Tongue (tissue), 2 donors: ENCODE measurements at regions not wholly inside any gene's neighbourhood (a gene's known extent, or its start where the extent isn't known, plus 50 kb on each side); places are given as distances from the start of the nearest gene placed in this dataset. TPM values are rescaled to one million over a fixed set of nuclear protein-coding genes. Genes with fewer than 3 reads are reported as not detected.
"Not testable (repeated sequence)": the region's sequence is repeated elsewhere in the genome, so short reads cannot be mapped to it uniquely, and the experiment has no call there.

ENCODE experiments used
- DNase-seq: peaks from one replicate; pipeline ENCODE4 v3.0.0-alpha.2; 2015
- small RNA-seq: library from RNA; depleted of rRNA; stranded (forward); fragments of <200 nt; gene quantifications from one replicate; pipeline ENCODE3, GENCODE V24; 2014; ENCODE audit warnings: low replicate concordance

GRCh38 chrY:16480031-16480430, 1400.0 kb downstream of the CDY2B start:
- DNase-seq: no peak

DNA sequence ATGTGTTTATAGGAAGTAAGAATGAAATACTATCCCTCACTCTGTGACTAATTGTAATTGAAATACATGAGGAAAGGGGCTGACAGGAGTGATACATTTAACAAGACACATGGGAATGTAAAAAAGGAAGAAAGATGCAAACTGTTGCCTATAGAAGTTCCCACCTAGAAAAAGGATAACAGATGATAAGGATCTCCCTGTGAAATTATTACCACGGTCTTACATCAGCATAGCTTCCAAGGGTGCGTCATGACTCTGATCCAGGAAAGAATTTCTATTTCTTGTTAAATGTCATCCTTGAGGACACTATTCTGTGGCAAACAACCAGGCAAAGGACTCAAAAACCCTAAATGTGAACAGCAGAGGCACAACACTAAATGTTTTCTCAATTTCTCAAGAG, 1406.0 kb downstream of the CDY2B start:
- no peak for DNase-seq

GRCh38 chrY:16454799-16455198, 1425.2 kb downstream of the CDY2B start:
- DNase-seq: no peak

GRCh38 chrY:16446152-16446551, 1433.9 kb downstream of the CDY2B start:
- no peak for DNase-seq

DNA sequence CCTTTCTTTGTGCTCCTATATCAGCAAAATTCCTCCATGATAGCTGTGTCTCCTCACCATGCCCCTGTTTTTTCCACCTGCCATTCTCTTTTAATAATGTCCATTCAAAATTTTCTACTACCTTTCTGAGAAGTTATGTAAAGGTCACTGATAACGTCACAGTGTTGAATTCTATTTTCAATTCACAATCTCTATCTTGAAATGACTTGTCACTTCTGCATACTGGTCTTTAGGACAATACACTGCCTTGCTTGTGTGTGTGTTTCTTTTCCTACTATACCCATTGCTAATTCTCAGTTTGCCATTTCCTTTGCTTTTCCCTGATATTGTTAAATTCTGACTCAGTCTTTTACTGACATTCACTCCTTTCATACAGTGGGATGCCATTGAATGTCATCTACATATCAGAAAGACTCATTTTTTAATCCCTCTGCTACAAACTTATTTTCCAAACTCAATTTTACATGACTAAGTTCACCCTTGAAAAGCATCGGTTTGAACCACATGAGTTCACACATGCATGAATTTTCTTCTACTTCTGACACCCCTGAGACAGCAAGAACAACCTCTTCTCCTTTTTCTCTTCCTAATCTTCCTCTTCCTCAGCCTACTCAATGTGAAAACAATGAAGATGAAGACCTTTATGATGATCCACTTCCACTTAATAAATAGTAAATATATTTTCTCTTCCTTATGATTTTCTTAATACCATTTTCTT, 1470.7 kb downstream of the CDY2B start:
- DNase-seq: not testable (repeated sequence)

GRCh38 chrY:16379458-16379857, 1500.6 kb downstream of the CDY2B start:
- DNase-seq: not testable (repeated sequence)

DNA sequence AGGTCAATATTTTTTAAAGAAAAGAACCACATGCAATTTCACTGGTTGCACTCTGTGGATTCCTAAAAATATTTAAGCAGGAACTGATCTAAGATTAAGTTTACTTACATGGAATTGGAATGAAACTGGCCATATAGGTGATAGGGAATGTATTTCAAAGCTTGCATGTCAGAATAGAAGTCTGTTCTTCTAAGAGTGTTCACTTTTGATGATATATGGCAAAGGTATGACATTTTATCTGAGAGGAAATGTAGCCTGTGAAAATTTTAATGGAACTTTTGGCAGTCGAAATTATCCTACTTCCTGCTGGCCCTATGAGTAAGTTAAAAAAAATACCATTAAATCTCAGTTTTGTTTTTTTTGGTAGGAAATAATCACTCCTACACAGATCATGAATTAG, 1538.4 kb downstream of the CDY2B start:
- DNase-seq: not testable (repeated sequence)

DNA sequence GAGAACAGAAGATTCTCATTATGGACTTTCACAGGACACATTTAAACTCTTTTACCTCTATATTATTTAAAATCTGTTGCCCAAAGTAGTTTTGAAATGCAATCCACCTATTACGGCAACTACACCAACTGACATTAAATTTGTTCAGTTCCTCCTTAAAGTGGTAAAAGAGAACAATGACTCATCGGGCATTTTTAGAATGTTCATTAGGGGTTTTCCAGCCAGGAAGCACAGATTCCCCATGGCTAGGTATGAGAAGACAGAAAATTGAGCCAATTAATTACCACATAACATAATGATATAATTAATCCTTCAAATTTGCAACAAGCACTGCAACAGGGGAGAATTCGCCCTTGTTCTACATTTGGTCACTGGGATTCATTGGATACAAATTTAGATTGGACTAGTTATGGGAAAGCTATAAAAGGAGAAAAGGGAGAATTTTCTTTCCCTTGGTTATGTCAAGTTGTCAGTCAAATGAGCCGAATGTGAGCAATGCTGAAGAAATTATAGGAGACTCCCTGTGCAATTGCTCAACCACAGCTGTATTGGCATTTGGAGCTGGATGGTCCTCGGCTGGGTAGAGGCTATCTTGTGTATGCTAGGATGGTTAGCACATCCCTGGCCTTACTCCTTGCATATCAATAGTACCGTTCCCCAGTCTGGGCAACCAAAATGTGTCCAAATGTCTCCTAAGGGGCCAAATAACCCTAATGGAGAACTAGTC, 1549.8 kb downstream of the CDY2B start:
- DNase-seq: not testable (repeated sequence)

GRCh38 chrY:16329135-16329820, 1550.7 kb downstream of the CDY2B start:
- DNase-seq: not testable (repeated sequence)

Small RNAs in the stretch of these regions (small RNA-seq; reads per million reads assigned to genes)
- not detected for gene RNU6-184P
